ENCODE measurements at regions not wholly inside any gene's neighbourhood (a gene's known extent, or its start where the extent isn't known, plus 50 kb on each side); places are given as distances from the start of the nearest gene placed in this dataset.

DNA sequence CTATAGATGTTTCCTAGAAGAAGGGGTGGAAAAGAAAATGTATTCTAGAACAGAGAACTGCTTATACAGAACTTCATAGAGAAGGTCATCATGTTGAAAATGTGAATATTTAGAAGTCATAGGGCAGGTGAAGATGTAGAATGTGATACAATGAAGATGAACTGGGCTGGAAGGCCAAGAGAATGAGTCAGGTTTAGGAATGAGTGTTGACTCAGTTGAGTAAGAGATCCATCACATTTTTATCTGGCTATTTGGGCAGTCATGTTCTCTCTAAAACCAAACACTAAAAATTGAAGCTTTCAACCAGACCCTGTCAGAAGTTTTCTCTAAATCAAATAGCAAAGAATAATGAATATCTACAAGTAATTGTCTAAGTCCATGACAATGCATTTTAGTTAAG is 660.5 kb downstream of the KCNJ2 start:
- Histone ChIP-seq H3K27me3 (ENCODE audit: control insufficient read depth in 2 of 2, insufficient read depth in 2 of 2, low read length in 2 of 2) (no peaks in the 10 kb centered on the region), H3K36me3 (ENCODE audit: control insufficient read depth in 2 of 2, extremely low read depth in 1 of 2, insufficient read depth in 2 of 2, low read length in 2 of 2) (no peaks in the 10 kb centered on the region), H3K9me3 (replicated peaks; ENCODE audit: control insufficient read depth, insufficient read depth, low read length) (no peaks in the 10 kb centered on the region), H3K79me2 (ENCODE audit: control insufficient read depth, insufficient read depth, low read length) (no peaks in the 10 kb centered on the region), H3K4me3 (replicated peaks in 1 of 3; ENCODE audit: insufficient read depth in 1 of 3, low read depth in 1 of 3, low read length in 3 of 3) (no peak overlapping the region), H3K9me1 (replicated peaks; ENCODE audit: control insufficient read depth, extremely low read depth, insufficient read depth, low read length) (no peaks in the 10 kb centered on the region), H2AFZ (ENCODE audit: low read depth, low read length) (no peak overlapping the region), H4K20me1 (replicated peaks; ENCODE audit: control insufficient read depth, extremely low read depth, insufficient read depth, low read length) (no peaks in the 10 kb centered on the region), H3K4me1 (ENCODE audit: control insufficient read depth, extremely low read depth, insufficient read depth, low read length) (no peaks in the 10 kb centered on the region), H3K4me2 (ENCODE audit: insufficient read depth, low read length) (no peak overlapping the region), H3K27ac (ENCODE audit: insufficient read depth, low read depth, low read length) (no peak overlapping the region), H3K9ac (replicated peaks; ENCODE audit: extremely low read depth, insufficient read depth, low read length) (no peak overlapping the region)
- BruUV-seq (replicated peaks), result no TSS peak
- POLR2A ChIA-PET, result no interaction called here
- intact Hi-C loops (cut with micrococcal nuclease) (no loop called here), dilution Hi-C loops (cut with MboI; ENCODE audit: extremely low pct_ligation_motif_present, low sequenced_read_pairs) (no loop called here)
- no peak for TF ChIP-seq FOS (IDR thresholded peaks at IDR 0.05; ENCODE audit: borderline replicate concordance, insufficient read depth, low read length)
- TF ChIP-seq, protein P1, sequence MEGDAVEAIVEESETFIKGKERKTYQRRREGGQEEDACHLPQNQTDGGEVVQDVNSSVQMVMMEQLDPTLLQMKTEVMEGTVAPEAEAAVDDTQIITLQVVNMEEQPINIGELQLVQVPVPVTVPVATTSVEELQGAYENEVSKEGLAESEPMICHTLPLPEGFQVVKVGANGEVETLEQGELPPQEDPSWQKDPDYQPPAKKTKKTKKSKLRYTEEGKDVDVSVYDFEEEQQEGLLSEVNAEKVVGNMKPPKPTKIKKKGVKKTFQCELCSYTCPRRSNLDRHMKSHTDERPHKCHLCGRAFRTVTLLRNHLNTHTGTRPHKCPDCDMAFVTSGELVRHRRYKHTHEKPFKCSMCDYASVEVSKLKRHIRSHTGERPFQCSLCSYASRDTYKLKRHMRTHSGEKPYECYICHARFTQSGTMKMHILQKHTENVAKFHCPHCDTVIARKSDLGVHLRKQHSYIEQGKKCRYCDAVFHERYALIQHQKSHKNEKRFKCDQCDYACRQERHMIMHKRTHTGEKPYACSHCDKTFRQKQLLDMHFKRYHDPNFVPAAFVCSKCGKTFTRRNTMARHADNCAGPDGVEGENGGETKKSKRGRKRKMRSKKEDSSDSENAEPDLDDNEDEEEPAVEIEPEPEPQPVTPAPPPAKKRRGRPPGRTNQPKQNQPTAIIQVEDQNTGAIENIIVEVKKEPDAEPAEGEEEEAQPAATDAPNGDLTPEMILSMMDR (IDR thresholded peaks at IDR 0.05; ENCODE audit: extremely low read depth in 1 of 2, insufficient read depth in 1 of 2, low read depth in 1 of 2, low read length in 2 of 2), result no peak
- DNase-seq (ENCODE audit: low read depth, low spot score), result no peak
- no peak for FAIRE-seq
- CTCF ChIA-PET, result no interaction called here

DNA sequence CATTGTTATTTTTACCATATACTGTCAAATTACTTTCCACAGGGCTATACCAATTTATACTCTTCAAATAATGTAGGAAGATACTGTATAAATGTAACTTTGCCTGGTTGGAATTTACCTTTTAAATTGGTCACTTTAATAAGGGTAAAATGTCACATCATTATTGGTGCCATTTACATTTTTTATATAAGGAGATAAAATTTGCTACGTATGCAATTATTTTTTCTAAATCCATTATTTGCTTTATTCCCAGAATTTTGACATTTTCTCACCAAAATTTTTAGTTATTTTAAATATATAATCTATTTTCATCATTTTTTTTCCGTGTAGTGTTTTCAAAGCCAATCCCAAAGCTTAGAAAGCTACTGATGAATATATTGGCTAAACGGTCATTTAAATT is 664.7 kb downstream of the KCNJ2 start:
- no peaks in the 10 kb centered on the region for H3K4me1 ChIP-seq (ENCODE audit: control insufficient read depth, extremely low read depth, insufficient read depth, low read length)
- BruUV-seq (replicated peaks), result no TSS peak
- H2AFZ ChIP-seq (ENCODE audit: low read depth, low read length), result no peak overlapping the region
- no peak overlapping the region for H3K9ac ChIP-seq (replicated peaks; ENCODE audit: extremely low read depth, insufficient read depth, low read length)
- no peak for DNase-seq (ENCODE audit: low read depth, low spot score)
- ChIA-PET POLR2A (no interaction called here), CTCF (no interaction called here)
- FAIRE-seq, result no peak
- no peak overlapping the region for H3K27ac ChIP-seq (ENCODE audit: insufficient read depth, low read depth, low read length)
- no peaks in the 10 kb centered on the region for H3K79me2 ChIP-seq (ENCODE audit: control insufficient read depth, insufficient read depth, low read length)
- no peaks in the 10 kb centered on the region for H3K36me3 ChIP-seq (ENCODE audit: control insufficient read depth in 2 of 2, extremely low read depth in 1 of 2, insufficient read depth in 2 of 2, low read length in 2 of 2)
- no peaks in the 10 kb centered on the region for H3K27me3 ChIP-seq (ENCODE audit: control insufficient read depth in 2 of 2, insufficient read depth in 2 of 2, low read length in 2 of 2)
- no peak overlapping the region for H3K4me3 ChIP-seq (replicated peaks in 1 of 3; ENCODE audit: insufficient read depth in 1 of 3, low read depth in 1 of 3, low read length in 3 of 3)
- H3K9me1 ChIP-seq (replicated peaks; ENCODE audit: control insufficient read depth, extremely low read depth, insufficient read depth, low read length), result no peaks in the 10 kb centered on the region
- intact Hi-C loops (cut with micrococcal nuclease) (no loop called here), dilution Hi-C loops (cut with MboI; ENCODE audit: extremely low pct_ligation_motif_present, low sequenced_read_pairs) (no loop called here)
- H4K20me1 ChIP-seq (replicated peaks; ENCODE audit: control insufficient read depth, extremely low read depth, insufficient read depth, low read length), result no peaks in the 10 kb centered on the region
- peaks cover 2% of the 10 kb centered on the region for H3K9me3 ChIP-seq (replicated peaks; ENCODE audit: control insufficient read depth, insufficient read depth, low read length)
- TF ChIP-seq POLR2A (IDR thresholded peaks at IDR 0.05; ENCODE audit: low read depth, low read length) (no peak), MYC (IDR thresholded peaks at IDR 0.05; ENCODE audit: low read depth, low read length) (no peak), EZH2 (IDR thresholded peaks at IDR 0.05; ENCODE audit: borderline replicate concordance, low read depth, low read length, severe bottlenecking) (no peak), GATA2 (IDR thresholded peaks at IDR 0.05; ENCODE audit: insufficient read depth, insufficient read length, low read depth, low read length) (no peak), POLR2AphosphoS5 (IDR thresholded peaks at IDR 0.05; ENCODE audit: insufficient read depth, low read depth, low read length) (no peak), JUN (IDR thresholded peaks at IDR 0.05; ENCODE audit: borderline replicate concordance, insufficient read depth, insufficient read length, low read depth) (no peak), FOS (IDR thresholded peaks at IDR 0.05; ENCODE audit: borderline replicate concordance, insufficient read depth, low read length) (no peak)
- TF ChIP-seq, protein P1 (IDR thresholded peaks at IDR 0.05; ENCODE audit: extremely low read depth in 1 of 2, insufficient read depth in 1 of 2, low read depth in 1 of 2, low read length in 2 of 2), result no peak
- TF ChIP-seq, protein P2, sequence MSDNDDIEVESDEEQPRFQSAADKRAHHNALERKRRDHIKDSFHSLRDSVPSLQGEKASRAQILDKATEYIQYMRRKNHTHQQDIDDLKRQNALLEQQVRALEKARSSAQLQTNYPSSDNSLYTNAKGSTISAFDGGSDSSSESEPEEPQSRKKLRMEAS (IDR thresholded peaks at IDR 0.05; ENCODE audit: insufficient read depth, insufficient read length), result no peak
- no peak overlapping the region for H3K4me2 ChIP-seq (ENCODE audit: insufficient read depth, low read length)

Data from endothelial cell of umbilical vein (primary cell).